GM12878 (cell line): ENCODE measurements at regions not wholly inside any gene's neighbourhood (a gene's known extent, or its start where the extent isn't known, plus 50 kb on each side); places are given as distances from the start of the nearest gene placed in this dataset.

Experiments
- ATAC-seq: fragments of 200-7000 bp; cut with Tn5 transposase; 3 replicates; pipeline ENCODE4 v1.9.1; 2020; ENCODE audit warnings: mild to moderate bottlenecking, moderate library complexity
- BruUV-seq: library from RNA; stranded (reverse); fragments of 400-500 nt; replicated peaks from 2 replicates; lab custom pipeline; 2021; lab: Mats Ljungman, UMichigan
- CTCF ChIA-PET: fragments of 300-600 bp; sonication (Branson Sonifier 250); formaldehyde crosslinking; extraction: SDS; loops from one replicate; lab custom pipeline; 2021; ENCODE audit warnings: inconsistent platforms; lab: Yijun Ruan, JAX
- POLR2A ChIA-PET: fragments of 350-600 bp; formaldehyde crosslinking; extraction: SDS; loops from one replicate; lab custom pipeline; 2021; ENCODE audit warnings: inconsistent platforms; lab: Charles Lee
- RAD21 ChIA-PET: fragments of 300-600 bp; sonication (Branson Sonifier 250); formaldehyde crosslinking; loops from one replicate; lab custom pipeline; 2023; ENCODE audit warnings: antibody characterized with exemption; ENCODE audit not compliant: unreplicated experiment; lab: Charles Lee
- SMC1A ChIA-PET: fragments of 300-600 bp; sonication (Branson Sonifier 250); formaldehyde crosslinking; loops from one replicate; lab custom pipeline; 2023; ENCODE audit not compliant: unreplicated experiment, uncharacterized antibody; lab: Charles Lee
- DNase-seq: peaks from one replicate; pipeline ENCODE4 v3.0.0-alpha.2; 2011; ENCODE audit warnings: low read depth, low spot score
- FAIRE-seq: peaks from 3 replicates; lab custom pipeline; 2011; peaks lifted over from hg19 to GRCh38; lab: Jason Lieb, UNC
- H2AFZ ChIP-seq: 2 replicates; pipeline ENCODE4 v1.6.0; 2011; ENCODE audit warnings: low read depth, low read length, control low read depth; ENCODE audit not compliant: control insufficient read depth
- H3K27ac ChIP-seq: 2 replicates; pipeline ENCODE4 v1.5.1; 2011; ENCODE audit warnings: control low read depth; ENCODE audit not compliant: control insufficient read depth, insufficient read depth
- H3K27me3 ChIP-seq, 2 experiments: replicated peaks in 1 of 2; 2 replicates each; pipeline versions ENCODE4 v1.6.0 to v1.6.1; 2011; ENCODE audit warnings: low read length in 1 of 2; ENCODE audit not compliant: control insufficient read depth in 2 of 2, insufficient read depth in 2 of 2
- H3K36me3 ChIP-seq, 2 experiments: 2 replicates each; pipeline ENCODE4 v1.5.1; 2011; ENCODE audit warnings: low read length in 1 of 2; ENCODE audit not compliant: control insufficient read depth in 2 of 2, insufficient read depth in 2 of 2
- H3K4me1 ChIP-seq: 2 replicates; pipeline ENCODE4 v1.6.1; 2011; ENCODE audit warnings: mild to moderate bottlenecking, low read length, moderate library complexity, mixed read lengths; ENCODE audit not compliant: control insufficient read depth, insufficient read depth
- H3K4me2 ChIP-seq: 2 replicates; pipeline ENCODE4 v1.6.0; 2011; ENCODE audit warnings: control low read depth; ENCODE audit not compliant: control insufficient read depth, insufficient read depth
- H3K4me3 ChIP-seq: fragments of 200-600 bp; sonication (generic); 2 replicates; pipeline ENCODE4 v1.5.1; 2016
- H3K79me2 ChIP-seq: 2 replicates; pipeline ENCODE4 v1.6.0; 2011; ENCODE audit warnings: low read length; ENCODE audit not compliant: control insufficient read depth, insufficient read depth
- H3K9ac ChIP-seq: 2 replicates; pipeline ENCODE4 v1.8.0; 2011; ENCODE audit warnings: low read length, control low read depth, mixed read lengths; ENCODE audit not compliant: control insufficient read depth, insufficient read depth
- H3K9me3 ChIP-seq: replicated peaks from 3 replicates; pipeline ENCODE4 v1.5.1; 2011; ENCODE audit warnings: mild to moderate bottlenecking, low read length; ENCODE audit not compliant: control insufficient read depth, insufficient read depth
- H4K20me1 ChIP-seq: 2 replicates; pipeline ENCODE4 v1.6.0; 2011; ENCODE audit not compliant: control insufficient read depth, insufficient read depth
- CHD2 ChIP-seq: IDR thresholded peaks from 2 replicates; pipeline ENCODE4 v1.6.1; 2011; ENCODE audit warnings: low read depth, low read length, improper control_type of control experiment, borderline replicate concordance
- CREB1 ChIP-seq: IDR thresholded peaks from 2 replicates; pipeline ENCODE4 v1.6.1; 2012; ENCODE audit warnings: low read depth, mild to moderate bottlenecking, inconsistent platforms
- FOS ChIP-seq: IDR thresholded peaks from 3 replicates; pipeline ENCODE4 v1.6.1; 2011; ENCODE audit warnings: borderline replicate concordance; ENCODE audit not compliant: insufficient read length; ENCODE audit errors: extremely low read depth
- RB1 ChIP-seq: fragments of 450-650 bp; formaldehyde crosslinking; IDR thresholded peaks from 2 replicates; pipeline ENCODE4 v1.6.1; 2017; ENCODE audit warnings: mild to moderate bottlenecking, borderline replicate concordance
- SMAD5 ChIP-seq: IDR thresholded peaks from 2 replicates; pipeline ENCODE4 v1.6.1; 2016; ENCODE audit warnings: antibody characterized with exemption, low read depth
- ZNF207 ChIP-seq: fragments of 450-650 bp; IDR thresholded peaks from 2 replicates; pipeline ENCODE4 v1.6.1; 2014; ENCODE audit warnings: antibody characterized with exemption, mild to moderate bottlenecking, borderline replicate concordance
- WGBS: methylation state at CpG from one replicate; pipeline ENCODE4 v1.1.6; 2016; ENCODE audit warnings: low lambda C conversion rate; ENCODE audit not compliant: insufficient replicate concordance, insufficient coverage; ENCODE audit errors: missing lambda C conversion rate; 5-methylcytosine and 5-hydroxymethylcytosine counted together
- in situ Hi-C: fragments of 300-500 bp; cut with MboI; formaldehyde crosslinking; loops from 9 replicates; pipeline ENCODE4 v1.14.3; 2018; ENCODE audit warnings: mixed read lengths
- intact Hi-C: fragments of 100-400 bp; cut with micrococcal nuclease; formaldehyde crosslinking; loops from one replicate; pipeline ENCODE4 v1.14.2; 2022; ENCODE audit not compliant: unreplicated experiment
- TF ChIP-seq, protein P1 (sequence below): fragments of 450-650 bp; formaldehyde crosslinking; IDR thresholded peaks from 2 replicates; pipeline ENCODE4 v1.4.0; 2020; ENCODE audit warnings: mild to moderate bottlenecking, moderate library complexity

DNA sequence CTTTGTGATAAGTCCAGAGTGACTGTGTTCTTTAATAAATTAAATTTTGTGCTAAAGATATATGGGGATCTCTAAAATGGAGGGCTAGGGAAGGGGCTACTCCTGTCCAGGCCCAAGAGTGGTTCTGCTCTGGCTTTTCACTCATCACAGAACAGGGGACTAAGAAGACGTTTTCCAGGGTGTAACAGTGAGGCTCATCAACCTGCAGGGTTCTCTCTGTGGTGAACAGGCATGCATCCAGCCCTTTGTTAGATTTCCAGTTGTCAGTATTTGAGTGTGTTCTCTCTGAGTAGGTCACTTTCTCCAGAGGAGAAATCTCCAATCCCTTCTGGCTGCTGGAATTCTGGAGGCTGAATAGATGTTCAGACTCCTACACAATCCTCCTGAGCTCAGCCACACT lies 408.9 kb downstream of the PLCL1 start:
- FAIRE-seq: no peak
- ATAC-seq: no peak
- WGBS: 0% methylated on average over 1 of the region's 1 CpG
- in situ Hi-C loops: no loop called here
- no TSS peak for BruUV-seq
- SMC1A ChIA-PET: interaction anchor here (1.4 kb wide), 1 partner anchor 8 kb away, joined by 3 read pairs; no protein-coding TSS in a partner anchor
- POLR2A ChIA-PET: no interaction called here
- RAD21 ChIA-PET: no interaction called here
- H3K4me2 ChIP-seq: no peak overlapping the region
- H3K9ac ChIP-seq: no peak overlapping the region
- H3K4me1 ChIP-seq: no peaks in the 10 kb centered on the region
- no peaks in the 10 kb centered on the region for H3K27me3 ChIP-seq
- H3K9me3 ChIP-seq: no peaks in the 10 kb centered on the region
- no peaks in the 10 kb centered on the region for H3K36me3 ChIP-seq
- no peaks in the 10 kb centered on the region for H3K79me2 ChIP-seq
- TF ChIP-seq SMAD5 (no peak), CHD2 (no peak), CREB1 (no peak), RB1 (no peak), FOS (no peak), ZNF207 (no peak)
- TF ChIP-seq, protein P1, sequence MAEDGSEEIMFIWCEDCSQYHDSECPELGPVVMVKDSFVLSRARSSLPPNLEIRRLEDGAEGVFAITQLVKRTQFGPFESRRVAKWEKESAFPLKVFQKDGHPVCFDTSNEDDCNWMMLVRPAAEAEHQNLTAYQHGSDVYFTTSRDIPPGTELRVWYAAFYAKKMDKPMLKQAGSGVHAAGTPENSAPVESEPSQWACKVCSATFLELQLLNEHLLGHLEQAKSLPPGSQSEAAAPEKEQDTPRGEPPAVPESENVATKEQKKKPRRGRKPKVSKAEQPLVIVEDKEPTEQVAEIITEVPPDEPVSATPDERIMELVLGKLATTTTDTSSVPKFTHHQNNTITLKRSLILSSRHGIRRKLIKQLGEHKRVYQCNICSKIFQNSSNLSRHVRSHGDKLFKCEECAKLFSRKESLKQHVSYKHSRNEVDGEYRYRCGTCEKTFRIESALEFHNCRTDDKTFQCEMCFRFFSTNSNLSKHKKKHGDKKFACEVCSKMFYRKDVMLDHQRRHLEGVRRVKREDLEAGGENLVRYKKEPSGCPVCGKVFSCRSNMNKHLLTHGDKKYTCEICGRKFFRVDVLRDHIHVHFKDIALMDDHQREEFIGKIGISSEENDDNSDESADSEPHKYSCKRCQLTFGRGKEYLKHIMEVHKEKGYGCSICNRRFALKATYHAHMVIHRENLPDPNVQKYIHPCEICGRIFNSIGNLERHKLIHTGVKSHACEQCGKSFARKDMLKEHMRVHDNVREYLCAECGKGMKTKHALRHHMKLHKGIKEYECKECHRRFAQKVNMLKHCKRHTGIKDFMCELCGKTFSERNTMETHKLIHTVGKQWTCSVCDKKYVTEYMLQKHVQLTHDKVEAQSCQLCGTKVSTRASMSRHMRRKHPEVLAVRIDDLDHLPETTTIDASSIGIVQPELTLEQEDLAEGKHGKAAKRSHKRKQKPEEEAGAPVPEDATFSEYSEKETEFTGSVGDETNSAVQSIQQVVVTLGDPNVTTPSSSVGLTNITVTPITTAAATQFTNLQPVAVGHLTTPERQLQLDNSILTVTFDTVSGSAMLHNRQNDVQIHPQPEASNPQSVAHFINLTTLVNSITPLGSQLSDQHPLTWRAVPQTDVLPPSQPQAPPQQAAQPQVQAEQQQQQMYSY (CRISPR knock-in tag): no peak
- H2AFZ ChIP-seq: no peak overlapping the region
- CTCF ChIA-PET: interaction anchor here (0.6 kb wide), 1 partner anchor 84 kb away, joined by 3 read pairs; no protein-coding TSS in a partner anchor
- DNase-seq: no peak
- no peak overlapping the region for H3K4me3 ChIP-seq
- intact Hi-C loops: no loop called here
- no peaks in the 10 kb centered on the region for H4K20me1 ChIP-seq
- no peak overlapping the region for H3K27ac ChIP-seq
